ENCODE measurements at regions not wholly inside any gene's neighbourhood (a gene's known extent, or its start where the extent isn't known, plus 50 kb on each side); places are given as distances from the start of the nearest gene placed in this dataset.
A peak's percentile ranks its signal among the peaks of the same experiment; 100 is the strongest.

- no peak for DNase-seq
Observed at GRCh38 chr12:76611533-76611932, 52.0 kb upstream of the OSBPL8 start.

GRCh38 chr12:76614364-76614763 lies 54.8 kb upstream of the OSBPL8 start:
- DNase-seq: no peak

GRCh38 chr12:76618031-76618430 lies 58.5 kb upstream of the OSBPL8 start:
- DNase-seq: no peak

- peak; percentile 17 to 30 for DNase-seq
Observed at GRCh38 chr12:76621582-76622024, 62.0 kb upstream of the OSBPL8 start.

- DNase-seq: no peak
Observed at GRCh38 chr12:76622351-76622750, 62.8 kb upstream of the OSBPL8 start.

- DNase-seq: no peak
Observed at GRCh38 chr12:76622915-76623314, 63.3 kb upstream of the OSBPL8 start.

GRCh38 chr12:76623931-76624330 lies 64.4 kb upstream of the OSBPL8 start:
- no peak for DNase-seq

GRCh38 chr12:76627346-76628135 lies 68.0 kb upstream of the OSBPL8 start:
- no peak for DNase-seq

- no peak for DNase-seq
Observed at GRCh38 chr12:76628745-76629144, 69.2 kb upstream of the OSBPL8 start.

GRCh38 chr12:76631741-76632140 lies 72.2 kb upstream of the OSBPL8 start:
- DNase-seq: no peak

- DNase-seq: no peak
Observed at GRCh38 chr12:76633415-76633814, 73.8 kb upstream of the OSBPL8 start.

- DNase-seq: no peak
Observed at GRCh38 chr12:76634133-76634532, 74.6 kb upstream of the OSBPL8 start.

- no peak for DNase-seq
Observed at GRCh38 chr12:76636121-76636692, 76.6 kb upstream of the OSBPL8 start.

GRCh38 chr12:76637807-76638206 lies 78.2 kb upstream of the OSBPL8 start:
- DNase-seq: no peak

- DNase-seq: no peak
Observed at GRCh38 chr12:76639646-76640045, 80.1 kb upstream of the OSBPL8 start.

GRCh38 chr12:76641073-76641472 lies 81.5 kb upstream of the OSBPL8 start:
- no peak for DNase-seq

GRCh38 chr12:76641961-76642360 lies 82.4 kb upstream of the OSBPL8 start:
- DNase-seq: no peak

GRCh38 chr12:76643438-76643837 lies 83.9 kb upstream of the OSBPL8 start:
- DNase-seq: no peak

- no peak for DNase-seq
Observed at GRCh38 chr12:76644950-76645349, 85.4 kb upstream of the OSBPL8 start.

GRCh38 chr12:76645934-76646333 lies 86.4 kb upstream of the OSBPL8 start:
- no peak for DNase-seq

- DNase-seq: no peak
Observed at GRCh38 chr12:76646366-76646765, 86.8 kb upstream of the OSBPL8 start.

- no peak for DNase-seq
Observed at GRCh38 chr12:76649099-76649498, 89.5 kb upstream of the OSBPL8 start.

GRCh38 chr12:76652402-76652801 lies 92.8 kb upstream of the OSBPL8 start:
- DNase-seq: no peak

GRCh38 chr12:76653342-76653741 lies 93.8 kb upstream of the OSBPL8 start:
- DNase-seq: no peak

- no peak for DNase-seq
Observed at GRCh38 chr12:76664731-76665130, 99.2 kb upstream of the ZDHHC17 start.
